ENCODE measurements at regions not wholly inside any gene's neighbourhood (a gene's known extent, or its start where the extent isn't known, plus 50 kb on each side); places are given as distances from the start of the nearest gene placed in this dataset.
"Not testable (repeated sequence)": the region's sequence is repeated elsewhere in the genome, so short reads cannot be mapped to it uniquely, and the experiment has no call there.

- DNase-seq = no peak
Measured at GRCh38 chr3:106029954-106030626, 161.3 kb upstream of the CBLB start.

- DNase-seq = no peak
Measured at GRCh38 chr3:106030627-106030963, 161.8 kb upstream of the CBLB start.

DNA sequence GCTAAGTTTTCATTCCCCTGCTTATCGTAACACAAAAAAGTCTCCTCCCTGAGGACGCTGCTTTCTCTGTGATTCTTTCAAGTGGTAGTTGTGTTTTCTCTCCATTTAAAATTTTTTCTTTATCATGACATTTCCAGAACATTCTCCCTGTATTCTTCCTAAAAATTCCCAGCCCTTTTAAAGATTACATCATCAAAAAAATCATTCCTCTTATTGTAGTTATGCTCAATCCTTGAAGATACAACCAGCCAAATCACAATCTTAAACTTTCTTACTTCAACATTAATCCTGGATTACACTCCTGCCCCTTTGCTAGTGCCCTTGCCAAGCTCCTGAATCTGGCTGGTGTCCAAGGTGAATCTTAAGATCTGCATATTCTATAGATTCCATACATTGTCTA lies 163.7 kb upstream of the CBLB start:
- no peak for DNase-seq

- DNase-seq = no peak
Measured at GRCh38 chr3:106033654-106034053, 164.8 kb upstream of the CBLB start.

DNA sequence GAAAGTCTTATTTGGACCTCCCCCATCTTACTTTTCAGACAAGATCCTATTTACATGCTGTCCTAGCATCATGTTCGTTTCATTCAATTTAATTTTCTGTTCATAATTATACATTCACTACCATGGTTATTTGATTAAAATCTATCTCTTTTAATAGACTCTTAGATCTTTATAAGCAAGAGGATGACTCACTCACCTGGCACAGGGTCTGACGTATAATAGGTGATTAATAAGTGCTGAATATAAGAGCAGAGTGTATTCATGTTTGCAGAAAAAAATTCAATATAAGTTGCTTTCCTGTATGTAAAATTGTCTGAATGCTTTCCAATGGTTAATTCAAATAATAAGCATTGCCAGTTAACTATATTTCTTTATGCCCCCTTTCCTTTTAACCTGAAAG lies 165.5 kb upstream of the CBLB start:
- DNase-seq = no peak

- no peak for DNase-seq
Measured at GRCh38 chr3:106035619-106036018, 166.8 kb upstream of the CBLB start.

DNA sequence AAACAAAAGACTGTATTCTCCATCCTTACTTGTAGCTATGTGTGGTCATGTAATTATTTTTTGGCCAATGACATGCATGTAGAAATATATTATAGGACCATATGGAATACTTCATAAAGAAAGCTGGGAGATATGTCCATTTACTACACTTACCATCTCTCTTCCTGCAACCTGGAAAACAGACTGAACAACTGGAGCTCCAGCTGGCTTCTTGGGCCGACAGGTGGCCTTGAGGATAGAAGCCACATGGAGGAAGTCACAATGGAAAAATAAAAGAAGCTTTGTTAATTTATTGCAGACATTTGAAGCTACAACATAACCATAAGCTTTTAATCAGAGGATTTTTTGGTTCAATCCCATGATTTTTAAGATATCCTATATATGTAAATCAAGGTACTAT lies 167.9 kb upstream of the CBLB start:
- DNase-seq = no peak

GRCh38 chr3:106047221-106047620 lies 178.4 kb upstream of the CBLB start:
- DNase-seq = no peak

DNA sequence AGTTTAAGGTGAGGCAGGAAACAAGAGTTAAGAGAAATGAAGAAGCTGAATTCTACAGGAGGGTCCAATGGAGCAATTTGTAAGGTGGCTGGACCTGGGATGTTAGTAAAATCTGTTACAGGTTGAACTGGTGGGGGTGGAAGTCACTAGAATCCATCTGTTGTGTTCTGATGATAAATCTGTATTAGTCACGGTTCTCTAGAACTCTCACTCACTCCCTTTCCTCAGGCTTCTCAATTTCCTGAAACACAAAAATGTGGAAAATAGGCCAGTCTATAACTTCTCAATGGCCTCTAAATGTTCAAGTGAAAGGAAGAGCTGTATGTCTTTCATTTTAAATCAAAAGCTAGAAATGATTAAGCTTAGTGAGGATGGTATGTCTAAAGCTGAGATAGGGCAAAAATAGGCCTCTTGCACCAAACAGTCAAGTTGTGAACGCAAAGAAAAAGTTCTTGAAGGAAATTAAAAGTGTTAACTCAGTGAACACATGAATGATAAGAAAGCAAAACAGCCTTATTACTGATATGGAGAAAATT lies 180.2 kb upstream of the CBLB start:
- DNase-seq = no peak

- DNase-seq = no peak
Measured at GRCh38 chr3:106049821-106050220, 181.0 kb upstream of the CBLB start.

GRCh38 chr3:106056931-106057330 lies 188.1 kb upstream of the CBLB start:
- no peak for DNase-seq

DNA sequence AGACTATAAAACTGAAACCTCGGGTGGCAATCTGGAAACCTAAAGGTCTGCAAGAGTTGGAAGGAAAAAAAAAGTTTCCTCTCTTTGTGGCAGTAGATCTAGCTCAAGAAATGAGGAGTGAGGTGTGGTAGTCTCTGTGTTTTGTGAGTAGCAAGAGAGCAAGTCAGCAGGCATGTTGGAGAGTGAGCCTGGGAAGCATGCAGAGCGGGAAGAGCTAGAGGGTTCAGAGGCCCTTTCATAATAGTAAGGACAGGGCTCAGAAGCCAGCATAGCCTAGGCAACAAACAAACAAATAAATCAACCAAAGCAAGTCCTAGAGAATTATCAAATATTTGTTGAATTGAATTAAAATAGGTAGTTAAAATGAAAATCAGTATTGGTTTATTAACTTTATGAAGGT lies 189.7 kb upstream of the CBLB start:
- no peak for DNase-seq

GRCh38 chr3:106059953-106060517 lies 191.2 kb upstream of the CBLB start:
- no peak for DNase-seq

GRCh38 chr3:106063909-106064308 lies 195.1 kb upstream of the CBLB start:
- no peak for DNase-seq

DNA sequence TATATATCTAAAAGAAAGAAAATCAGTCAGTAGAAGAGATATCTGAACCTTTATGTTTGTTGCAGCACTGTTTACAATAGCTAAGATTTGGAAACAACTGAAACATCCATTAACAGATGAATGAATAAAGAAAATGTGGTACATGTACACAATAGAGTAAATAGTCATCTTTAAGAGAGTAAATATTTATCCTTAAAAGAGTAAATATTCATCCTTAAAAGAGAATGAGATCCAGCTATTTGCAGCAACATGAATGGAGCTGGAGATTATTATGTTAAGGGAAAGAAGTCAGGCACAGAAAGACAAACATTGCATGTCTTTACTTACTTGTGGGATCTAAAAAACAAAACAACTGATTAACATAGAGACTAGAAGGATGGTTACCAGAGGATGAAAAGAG lies 197.0 kb upstream of the CBLB start:
- DNase-seq = no peak

GRCh38 chr3:106067711-106068110 lies 198.9 kb upstream of the CBLB start:
- DNase-seq = no peak

GRCh38 chr3:106068381-106068780 lies 199.6 kb upstream of the CBLB start:
- no peak for DNase-seq

DNA sequence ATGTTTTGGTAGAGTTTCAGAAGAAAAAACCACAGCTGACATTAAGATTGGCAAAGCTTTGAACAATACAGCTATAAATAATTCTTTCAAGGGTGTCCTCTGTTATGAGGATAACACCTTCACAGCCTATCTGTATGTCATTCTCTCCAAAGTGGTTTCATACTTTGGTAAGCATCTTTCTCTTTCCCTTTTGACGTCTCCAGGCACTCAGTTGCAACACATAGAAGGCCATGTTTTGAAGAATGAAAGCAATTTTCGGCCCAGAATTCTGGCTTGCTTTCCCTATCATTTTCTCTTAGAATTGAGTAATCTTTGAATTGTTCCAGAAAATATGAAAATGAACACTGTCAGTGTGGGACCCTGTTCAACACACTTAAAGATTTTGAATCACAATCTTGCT lies 200.0 kb upstream of the CBLB start:
- DNase-seq = no peak

GRCh38 chr3:106070187-106070586 lies 201.4 kb upstream of the CBLB start:
- DNase-seq = no peak

- no peak for DNase-seq
Measured at GRCh38 chr3:106071306-106071705, 202.5 kb upstream of the CBLB start.

- DNase-seq = not testable (repeated sequence)
Measured at GRCh38 chr3:106072596-106072995, 203.8 kb upstream of the CBLB start.

- not testable (repeated sequence) for DNase-seq
Measured at GRCh38 chr3:106073806-106074205, 205.0 kb upstream of the CBLB start.

DNA sequence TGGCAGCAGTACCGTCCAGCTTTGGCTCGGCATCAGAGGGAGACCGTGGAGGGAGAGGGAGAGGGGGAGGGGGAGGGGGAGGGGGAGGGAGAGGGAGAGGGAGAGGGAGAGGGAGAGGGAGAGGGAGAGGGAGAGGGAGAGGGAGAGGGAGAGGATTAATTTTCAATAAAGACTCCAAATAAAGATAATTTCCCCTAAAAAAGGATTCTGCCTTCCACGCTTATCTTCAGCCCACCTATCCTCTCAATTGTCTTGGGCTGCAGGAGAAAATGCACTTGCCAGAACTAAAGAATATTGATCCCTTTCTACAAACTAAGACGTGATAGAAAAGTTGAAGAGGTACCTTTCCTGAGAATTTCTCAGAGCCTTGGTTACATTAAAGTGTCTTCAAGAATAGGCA lies 206.9 kb upstream of the CBLB start:
- DNase-seq = not testable (repeated sequence)

DNA sequence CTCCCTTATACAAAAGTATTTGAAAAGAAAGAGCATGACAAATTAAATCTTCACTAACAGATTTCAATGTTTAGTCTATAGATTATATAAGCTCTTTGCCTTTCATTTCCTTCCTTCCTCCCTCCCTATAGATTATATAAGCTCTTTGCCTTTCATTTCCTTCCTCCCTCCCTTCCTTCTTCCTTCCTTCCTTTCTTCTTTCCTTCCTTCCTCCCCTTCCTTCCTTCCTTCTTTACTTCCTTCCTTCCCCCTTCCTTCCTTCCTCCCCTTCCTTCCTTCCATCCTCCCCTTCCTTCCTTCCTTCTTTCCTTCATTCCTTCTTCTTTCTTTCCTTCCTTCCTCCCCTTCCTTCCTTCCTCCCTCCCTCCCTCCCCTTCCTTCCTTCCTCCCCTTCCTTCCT lies 209.8 kb upstream of the CBLB start:
- DNase-seq = no peak

- no peak for DNase-seq
Measured at GRCh38 chr3:106082616-106083015, 213.8 kb upstream of the CBLB start.

Measured in NCI-H526 treated with DMSO at 0.1 percent for 48 hours (cell line).